GM12878 (cell line): ENCODE measurements at regions not wholly inside any gene's neighbourhood (a gene's known extent, or its start where the extent isn't known, plus 50 kb on each side); places are given as distances from the start of the nearest gene placed in this dataset.
A peak's percentile ranks its signal among the peaks of the same experiment; 100 is the strongest.

ENCODE experiments used
- ATAC-seq: fragments of 200-7000 bp; cut with Tn5 transposase; 3 replicates; pipeline ENCODE4 v1.9.1; 2020; ENCODE audit warnings: mild to moderate bottlenecking, moderate library complexity
- BruUV-seq: library from RNA; stranded (reverse); fragments of 400-500 nt; replicated peaks from 2 replicates; lab custom pipeline; 2021; lab: Mats Ljungman, UMichigan
- CTCF ChIA-PET: fragments of 300-600 bp; sonication (Branson Sonifier 250); formaldehyde crosslinking; extraction: SDS; loops from one replicate; lab custom pipeline; 2021; ENCODE audit warnings: inconsistent platforms; lab: Yijun Ruan, JAX
- POLR2A ChIA-PET: fragments of 350-600 bp; formaldehyde crosslinking; extraction: SDS; loops from one replicate; lab custom pipeline; 2021; ENCODE audit warnings: inconsistent platforms; lab: Charles Lee
- RAD21 ChIA-PET: fragments of 300-600 bp; sonication (Branson Sonifier 250); formaldehyde crosslinking; loops from one replicate; lab custom pipeline; 2023; ENCODE audit warnings: antibody characterized with exemption; ENCODE audit not compliant: unreplicated experiment; lab: Charles Lee
- SMC1A ChIA-PET: fragments of 300-600 bp; sonication (Branson Sonifier 250); formaldehyde crosslinking; loops from one replicate; lab custom pipeline; 2023; ENCODE audit not compliant: unreplicated experiment, uncharacterized antibody; lab: Charles Lee
- DNase-seq: peaks from one replicate; pipeline ENCODE4 v3.0.0-alpha.2; 2011; ENCODE audit warnings: low read depth, low spot score
- FAIRE-seq: peaks from 3 replicates; lab custom pipeline; 2011; peaks lifted over from hg19 to GRCh38; lab: Jason Lieb, UNC
- H2AFZ ChIP-seq: 2 replicates; pipeline ENCODE4 v1.6.0; 2011; ENCODE audit warnings: low read depth, low read length, control low read depth; ENCODE audit not compliant: control insufficient read depth
- H3K27ac ChIP-seq: 2 replicates; pipeline ENCODE4 v1.5.1; 2011; ENCODE audit warnings: control low read depth; ENCODE audit not compliant: control insufficient read depth, insufficient read depth
- H3K27me3 ChIP-seq, 2 experiments: replicated peaks in 1 of 2; 2 replicates each; pipeline versions ENCODE4 v1.6.0 to v1.6.1; 2011; ENCODE audit warnings: low read length in 1 of 2; ENCODE audit not compliant: control insufficient read depth in 2 of 2, insufficient read depth in 2 of 2
- H3K36me3 ChIP-seq, 2 experiments: 2 replicates each; pipeline ENCODE4 v1.5.1; 2011; ENCODE audit warnings: low read length in 1 of 2; ENCODE audit not compliant: control insufficient read depth in 2 of 2, insufficient read depth in 2 of 2
- H3K4me1 ChIP-seq: 2 replicates; pipeline ENCODE4 v1.6.1; 2011; ENCODE audit warnings: mild to moderate bottlenecking, low read length, moderate library complexity, mixed read lengths; ENCODE audit not compliant: control insufficient read depth, insufficient read depth
- H3K4me2 ChIP-seq: 2 replicates; pipeline ENCODE4 v1.6.0; 2011; ENCODE audit warnings: control low read depth; ENCODE audit not compliant: control insufficient read depth, insufficient read depth
- H3K4me3 ChIP-seq: fragments of 200-600 bp; sonication (generic); 2 replicates; pipeline ENCODE4 v1.5.1; 2016
- H3K79me2 ChIP-seq: 2 replicates; pipeline ENCODE4 v1.6.0; 2011; ENCODE audit warnings: low read length; ENCODE audit not compliant: control insufficient read depth, insufficient read depth
- H3K9ac ChIP-seq: 2 replicates; pipeline ENCODE4 v1.8.0; 2011; ENCODE audit warnings: low read length, control low read depth, mixed read lengths; ENCODE audit not compliant: control insufficient read depth, insufficient read depth
- H3K9me3 ChIP-seq: replicated peaks from 3 replicates; pipeline ENCODE4 v1.5.1; 2011; ENCODE audit warnings: mild to moderate bottlenecking, low read length; ENCODE audit not compliant: control insufficient read depth, insufficient read depth
- H4K20me1 ChIP-seq: 2 replicates; pipeline ENCODE4 v1.6.0; 2011; ENCODE audit not compliant: control insufficient read depth, insufficient read depth
- BMI1 ChIP-seq: fragments of 450-650 bp; IDR thresholded peaks from 2 replicates; pipeline ENCODE4 v1.6.1; 2016; ENCODE audit warnings: mild to moderate bottlenecking, moderate library complexity, borderline replicate concordance
- KAT2A ChIP-seq: conservative IDR thresholded peaks from 2 replicates; pipeline ENCODE4 v1.6.1; 2011; ENCODE audit warnings: low read depth, low read length; ENCODE audit not compliant: control insufficient read depth
- WGBS: methylation state at CpG from one replicate; pipeline ENCODE4 v1.1.6; 2016; ENCODE audit warnings: low lambda C conversion rate; ENCODE audit not compliant: insufficient replicate concordance, insufficient coverage; ENCODE audit errors: missing lambda C conversion rate; 5-methylcytosine and 5-hydroxymethylcytosine counted together
- in situ Hi-C: fragments of 300-500 bp; cut with MboI; formaldehyde crosslinking; loops from 9 replicates; pipeline ENCODE4 v1.14.3; 2018; ENCODE audit warnings: mixed read lengths
- intact Hi-C: fragments of 100-400 bp; cut with micrococcal nuclease; formaldehyde crosslinking; loops from one replicate; pipeline ENCODE4 v1.14.2; 2022; ENCODE audit not compliant: unreplicated experiment
- TF ChIP-seq, protein P1 (sequence below): fragments of 450-650 bp; IDR thresholded peaks from 2 replicates; pipeline ENCODE4 v1.6.1; 2014; ENCODE audit warnings: mild to moderate bottlenecking

DNA sequence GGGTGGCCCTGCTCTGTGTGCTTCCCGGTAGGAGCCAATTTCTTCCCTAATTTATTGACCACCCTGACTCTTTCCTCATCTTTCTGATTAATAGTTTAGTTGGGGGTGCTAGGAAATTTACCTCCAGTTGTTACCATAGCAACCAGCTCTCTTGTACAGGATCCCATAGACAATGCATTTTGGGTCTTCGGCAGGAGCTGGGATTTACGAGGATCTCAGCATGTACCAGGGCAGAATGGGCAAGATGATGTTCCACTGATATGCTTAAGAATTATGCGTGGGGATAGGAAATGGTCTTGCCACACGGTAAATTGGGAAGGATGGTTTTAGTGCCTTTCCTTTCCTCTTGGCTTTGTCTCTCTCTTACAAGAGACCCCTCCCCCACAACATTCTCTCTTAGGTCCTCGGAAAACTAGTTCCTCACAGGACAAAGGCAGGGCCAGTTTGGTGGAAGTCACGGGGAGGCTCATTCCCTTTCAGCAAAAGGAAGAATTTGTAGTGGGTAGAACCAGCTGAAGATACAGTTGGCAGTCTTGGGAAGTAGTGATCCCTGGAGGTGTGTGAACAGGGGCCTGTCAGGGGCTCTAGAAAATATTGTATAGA, 133.4 kb upstream of the SHB start:
- 40% methylated on average over 6 of the region's 7 CpGs for WGBS
- BruUV-seq, result no TSS peak
- no peaks in the 10 kb centered on the region; the same call in 2 of the 3 replicates for H3K9me3 ChIP-seq
- H3K36me3 ChIP-seq, result no peaks in the 10 kb centered on the region
- RAD21 ChIA-PET, result no interaction called here
- H3K27me3 ChIP-seq, result no peaks in the 10 kb centered on the region; a peak in 1 of 4 replicates
- FAIRE-seq (no peak), DNase-seq (no peak), ATAC-seq (no peak)
- no peaks in the 10 kb centered on the region; the same call in 1 of the 2 replicates for H3K4me1 ChIP-seq
- no peak overlapping the region for H3K27ac ChIP-seq
- H3K79me2 ChIP-seq, result no peaks in the 10 kb centered on the region
- intact Hi-C loops (no loop called here), in situ Hi-C loops (no loop called here)
- SMC1A ChIA-PET, result interaction anchor here (0.7 kb wide), 1 partner anchor 61 kb away, joined by 4 read pairs; no protein-coding TSS in a partner anchor
- no peak overlapping the region for H3K4me3 ChIP-seq
- CTCF ChIA-PET, result interaction anchor here (1.6 kb wide), 1 partner anchor 114 kb away, joined by 4 read pairs; no protein-coding TSS in a partner anchor
- no peaks in the 10 kb centered on the region for H4K20me1 ChIP-seq
- H3K9ac ChIP-seq, result no peak overlapping the region
- no peak overlapping the region for H2AFZ ChIP-seq
- POLR2A ChIA-PET, result interaction anchor here (1.1 to 1.2 kb wide), 2 partner anchors 10 to 58 kb away, joined by 3 read pairs; no protein-coding TSS in a partner anchor
- H3K4me2 ChIP-seq, result no peak overlapping the region
- TF ChIP-seq, protein P1, sequence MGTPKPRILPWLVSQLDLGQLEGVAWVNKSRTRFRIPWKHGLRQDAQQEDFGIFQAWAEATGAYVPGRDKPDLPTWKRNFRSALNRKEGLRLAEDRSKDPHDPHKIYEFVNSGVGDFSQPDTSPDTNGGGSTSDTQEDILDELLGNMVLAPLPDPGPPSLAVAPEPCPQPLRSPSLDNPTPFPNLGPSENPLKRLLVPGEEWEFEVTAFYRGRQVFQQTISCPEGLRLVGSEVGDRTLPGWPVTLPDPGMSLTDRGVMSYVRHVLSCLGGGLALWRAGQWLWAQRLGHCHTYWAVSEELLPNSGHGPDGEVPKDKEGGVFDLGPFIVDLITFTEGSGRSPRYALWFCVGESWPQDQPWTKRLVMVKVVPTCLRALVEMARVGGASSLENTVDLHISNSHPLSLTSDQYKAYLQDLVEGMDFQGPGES, result no peak
- 0 out of 2 replicates have a peak, but pooled peaks have one; percentile 35 for TF ChIP-seq BMI1

DNA sequence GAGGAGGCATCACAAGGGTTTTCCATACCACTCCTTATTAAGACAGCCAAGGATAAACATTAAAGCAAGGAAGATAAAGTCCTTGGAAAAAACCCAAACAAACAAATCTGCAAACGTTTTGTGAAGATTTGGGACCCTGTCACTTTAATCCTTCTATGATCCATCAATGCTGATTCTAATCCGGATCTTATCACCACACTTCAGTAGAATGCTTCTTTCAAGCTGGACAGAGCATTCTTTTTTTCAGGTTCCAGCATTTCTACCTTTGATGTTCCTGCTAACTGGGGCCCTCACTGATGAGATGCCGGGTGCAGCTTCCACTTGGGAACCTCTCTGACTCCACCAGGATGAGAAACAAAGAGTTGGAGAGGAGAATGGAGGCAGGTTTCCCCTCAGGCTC, 132.8 kb upstream of the SHB start:
- TF ChIP-seq KAT2A, result no peak
- RAD21 ChIA-PET, result no interaction called here
- intact Hi-C loops (no loop called here), in situ Hi-C loops (no loop called here)
- Histone ChIP-seq H3K79me2 (no peaks in the 10 kb centered on the region), H3K4me3 (no peak overlapping the region), H3K27ac (no peak overlapping the region), H2AFZ (no peak overlapping the region), H3K4me1 (no peaks in the 10 kb centered on the region; the same call in 1 of the 2 replicates), H3K9ac (no peak overlapping the region), H4K20me1 (no peaks in the 10 kb centered on the region), H3K9me3 (no peaks in the 10 kb centered on the region; the same call in 2 of the 3 replicates), H3K36me3 (no peaks in the 10 kb centered on the region), H3K4me2 (no peak overlapping the region), H3K27me3 (no peaks in the 10 kb centered on the region; a peak in 1 of 4 replicates)
- POLR2A ChIA-PET, result no interaction called here
- CTCF ChIA-PET, result no interaction called here
- BruUV-seq, result no TSS peak
- FAIRE-seq (no peak), ATAC-seq (no peak), DNase-seq (no peak)
- 2% methylated on average over 3 of the region's 3 CpGs for WGBS
- SMC1A ChIA-PET, result interaction anchor here (0.7 kb wide), 2 partner anchors 11 to 62 kb away, joined by 3 to 4 read pairs; no protein-coding TSS in a partner anchor
